ENCODE measurements at regions not wholly inside any gene's neighbourhood (a gene's known extent, or its start where the extent isn't known, plus 50 kb on each side); places are given as distances from the start of the nearest gene placed in this dataset.

- TF ChIP-seq FOXP2 (optimal IDR thresholded peaks at IDR 0.05; ENCODE audit: borderline replicate concordance, extremely low read depth, extremely low read length, insufficient read depth) (no peak), REST (IDR thresholded peaks at IDR 0.05; ENCODE audit: insufficient read depth in 1 of 2, low read depth in 2 of 2, low read length in 2 of 2) (no peak), POLR2AphosphoS5 (IDR thresholded peaks at IDR 0.05; ENCODE audit: low read depth, low read length) (no peak)
Observed at GRCh38 chr6:113644861-113645575, 212.1 kb upstream of the MARCKS start.
